NCI-H1694 treated with DMSO at 0.1 percent for 48 hours (cell line): ENCODE measurements at regions not wholly inside any gene's neighbourhood (a gene's known extent, or its start where the extent isn't known, plus 50 kb on each side); places are given as distances from the start of the nearest gene placed in this dataset.
"Not testable (repeated sequence)": the region's sequence is repeated elsewhere in the genome, so short reads cannot be mapped to it uniquely, and the experiment has no call there.

Experiments used
- DNase-seq: peaks from one replicate; lab custom pipeline; 2025; lab: John Stamatoyannopoulos, UW

DNA sequence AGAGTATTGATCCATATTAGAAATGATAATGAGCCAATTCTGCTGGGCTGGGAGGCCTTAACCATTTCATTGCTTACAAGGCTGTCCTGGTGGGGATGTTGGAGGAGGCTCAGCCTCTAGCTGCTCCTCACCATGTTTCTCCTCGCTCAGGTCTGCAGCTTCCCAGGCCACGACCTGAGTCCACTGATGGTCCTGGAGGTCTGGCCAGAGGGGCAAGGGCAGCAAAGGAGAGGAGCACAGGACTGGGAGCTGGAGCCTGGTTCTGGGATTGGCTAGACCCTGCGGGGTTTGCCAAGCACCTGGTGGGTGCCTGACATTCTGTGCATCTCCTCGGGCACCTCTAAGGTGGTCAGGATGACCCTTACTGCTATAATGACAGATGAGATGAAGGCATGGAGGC lies 92.6 kb downstream of the KIF26A start:
- no peak for DNase-seq

DNA sequence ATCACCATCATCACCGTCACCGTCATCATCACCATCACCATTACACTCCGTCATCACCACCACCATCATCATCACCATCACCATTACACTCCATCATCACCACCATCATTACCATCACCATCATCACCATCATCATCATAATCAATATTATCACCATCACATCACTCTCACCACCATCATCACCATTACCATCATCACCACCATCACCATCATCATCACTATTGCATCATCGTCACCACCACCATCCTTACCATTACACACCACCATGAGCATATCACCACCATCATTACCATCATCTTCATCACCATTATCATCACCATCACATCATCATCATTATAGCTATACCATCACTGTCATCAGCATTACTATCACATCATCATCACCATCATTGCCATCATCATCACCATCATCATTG lies 93.7 kb downstream of the KIF26A start:
- DNase-seq = no peak

DNA sequence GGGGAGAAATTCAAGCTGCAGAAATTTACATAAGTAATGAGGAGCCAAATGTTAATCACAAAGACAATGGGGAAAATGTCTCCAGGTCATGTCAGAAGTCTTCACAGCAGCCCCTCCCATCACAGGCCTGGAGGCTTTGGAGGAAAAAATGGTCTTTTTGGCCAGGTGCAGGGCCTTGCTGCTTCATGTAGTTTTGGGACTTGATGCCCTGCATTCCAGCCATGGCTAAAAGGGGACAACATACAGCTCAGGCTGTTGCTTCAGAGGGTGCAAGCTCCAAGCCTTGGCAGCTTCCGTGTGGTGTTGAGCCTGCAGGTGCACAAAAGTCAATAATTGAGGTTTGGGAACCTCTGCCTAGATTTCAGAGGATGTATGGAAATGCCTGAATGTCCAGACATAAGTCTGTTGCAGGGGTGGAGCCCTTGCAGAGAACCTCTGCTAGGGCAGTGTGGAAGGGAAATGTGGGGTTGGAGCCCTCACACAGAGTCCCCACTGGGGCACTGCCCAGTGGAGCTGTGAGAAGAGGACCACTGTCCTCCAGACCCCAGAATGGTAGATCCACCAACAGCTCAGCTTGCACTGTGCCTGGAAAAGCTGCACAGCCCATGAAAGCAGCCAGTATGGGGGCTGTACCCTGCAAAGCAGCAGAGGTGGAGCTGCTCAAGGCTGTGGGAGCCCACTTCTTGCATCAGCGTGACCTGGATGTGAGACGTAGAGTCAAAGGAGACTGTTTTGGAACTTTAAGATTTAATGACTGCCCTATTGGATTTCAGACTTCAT lies 95.8 kb downstream of the KIF26A start:
- DNase-seq = not testable (repeated sequence)

DNA sequence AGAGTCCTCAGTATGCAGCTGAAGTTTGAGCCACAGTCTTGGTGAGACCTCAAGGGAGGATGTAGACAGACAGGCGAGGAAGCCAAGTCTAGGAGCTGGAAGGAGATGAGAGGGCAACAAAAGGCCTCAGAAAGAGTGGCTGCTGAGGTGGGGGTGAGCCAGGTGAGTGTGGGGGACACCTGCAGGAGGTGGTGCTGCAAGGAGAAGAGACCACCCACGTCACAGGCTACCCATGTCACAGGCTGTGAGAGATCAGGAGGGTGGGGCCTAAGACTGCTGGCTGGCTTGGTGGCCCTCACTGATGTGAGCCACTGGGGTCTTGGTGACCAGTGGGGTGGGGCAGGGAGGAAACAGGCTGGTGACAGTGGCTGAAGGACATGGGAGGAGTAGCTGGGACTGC lies 97.3 kb downstream of the KIF26A start:
- no peak for DNase-seq

DNA sequence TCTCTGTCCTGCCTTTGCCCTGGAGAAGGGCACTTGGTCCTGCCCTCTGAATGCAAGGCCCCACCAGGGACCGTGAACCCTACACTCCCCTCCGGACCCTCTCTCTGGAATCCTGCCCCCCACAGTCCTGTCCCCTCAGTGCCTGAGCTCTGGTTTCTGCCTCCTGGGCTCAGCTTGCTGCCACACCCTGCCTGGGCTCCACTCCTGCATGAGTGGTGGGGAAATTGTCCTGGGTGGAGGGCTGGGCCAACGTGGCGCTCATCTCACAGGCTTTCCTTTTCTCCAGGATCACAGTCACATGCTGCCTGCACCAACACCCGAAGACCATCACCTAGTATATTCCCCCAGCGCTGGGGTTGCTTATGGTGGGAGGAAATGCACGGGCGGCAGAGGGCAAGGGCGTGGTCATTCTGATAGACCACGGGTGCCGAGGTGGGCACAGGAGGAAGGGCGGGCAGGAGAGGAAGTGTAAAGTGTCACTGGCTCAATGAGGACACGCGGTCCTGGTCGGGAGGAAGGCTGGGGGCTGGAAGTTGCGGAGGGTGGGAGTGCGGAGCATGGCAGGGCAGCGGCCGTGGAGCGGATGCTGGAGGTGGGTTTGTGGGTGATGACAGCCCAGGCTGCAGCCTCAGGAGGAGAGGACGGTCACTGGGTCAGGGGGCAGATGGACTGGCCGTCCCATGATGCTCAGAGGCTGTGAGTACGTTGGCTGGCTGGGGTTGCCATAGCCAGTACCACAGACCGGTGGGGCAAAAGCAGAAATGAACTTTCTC lies 99.5 kb downstream of the KIF26A start:
- no peak for DNase-seq

DNA sequence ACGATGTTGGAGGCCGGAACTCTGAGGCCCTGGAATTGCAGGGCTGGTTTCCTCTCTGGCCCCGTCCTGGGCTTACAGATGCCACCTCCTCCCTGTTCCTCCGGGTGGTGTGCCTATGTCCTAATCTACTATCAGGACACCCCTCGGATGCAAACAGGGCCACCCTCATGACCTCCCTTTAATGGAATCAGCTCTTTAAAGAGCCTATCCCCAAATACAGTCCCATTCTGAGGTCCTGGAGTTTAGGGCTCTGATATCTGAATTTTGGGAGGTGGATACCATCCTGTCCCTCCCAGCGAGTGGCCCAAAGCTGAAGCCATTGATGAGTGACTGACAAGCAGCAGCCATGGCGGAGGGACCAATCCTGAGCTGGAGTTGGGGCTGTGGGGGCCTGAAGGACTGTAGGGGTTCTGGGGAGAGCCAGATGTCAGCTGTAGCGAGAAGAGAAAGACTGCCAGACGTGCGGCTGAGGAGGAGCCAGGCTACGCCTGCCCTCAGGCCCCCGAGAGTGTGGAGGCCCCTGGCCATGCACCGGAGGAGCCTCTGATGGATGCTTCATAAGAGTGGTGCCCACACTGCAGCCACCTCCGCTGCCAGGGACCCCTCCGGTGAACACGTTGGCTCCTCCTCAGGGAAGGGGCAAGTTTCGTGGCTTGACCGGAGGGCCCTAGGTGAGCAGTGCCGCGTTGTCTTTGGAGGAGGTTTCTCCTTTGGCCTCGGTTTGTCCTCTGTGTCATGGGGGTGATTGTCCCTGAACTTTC lies 100.2 kb downstream of the KIF26A start:
- DNase-seq = no peak

DNA sequence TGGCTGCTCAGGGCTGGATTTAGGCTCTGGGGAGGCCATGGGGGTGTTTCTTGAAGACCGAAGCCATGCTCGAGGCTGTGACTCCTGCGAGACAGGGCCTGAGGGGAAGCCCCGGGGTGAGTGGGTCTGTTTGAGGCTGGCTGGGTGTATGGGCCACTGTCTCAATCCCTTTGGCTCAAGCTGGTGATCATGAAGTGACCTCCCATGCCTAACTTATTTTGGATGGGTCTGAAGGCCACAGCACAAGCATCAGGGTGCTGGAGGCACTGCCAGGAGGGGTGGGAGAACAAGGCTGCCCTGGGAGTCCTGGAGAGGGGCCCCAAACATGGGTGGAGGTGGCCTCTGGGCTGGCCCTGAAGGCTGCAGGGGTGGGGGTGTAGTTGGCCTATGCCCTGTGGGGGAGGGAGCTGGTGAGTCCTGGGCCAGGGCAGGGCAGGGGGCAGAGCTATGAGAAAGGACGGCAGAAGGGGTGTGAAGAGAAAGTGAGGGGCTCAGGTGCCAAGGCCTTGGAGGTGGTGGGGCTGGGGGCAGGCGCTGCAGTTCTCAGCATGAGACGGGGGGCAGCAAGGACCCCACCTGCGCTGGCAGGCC lies 100.9 kb downstream of the KIF26A start:
- DNase-seq = no peak

DNA sequence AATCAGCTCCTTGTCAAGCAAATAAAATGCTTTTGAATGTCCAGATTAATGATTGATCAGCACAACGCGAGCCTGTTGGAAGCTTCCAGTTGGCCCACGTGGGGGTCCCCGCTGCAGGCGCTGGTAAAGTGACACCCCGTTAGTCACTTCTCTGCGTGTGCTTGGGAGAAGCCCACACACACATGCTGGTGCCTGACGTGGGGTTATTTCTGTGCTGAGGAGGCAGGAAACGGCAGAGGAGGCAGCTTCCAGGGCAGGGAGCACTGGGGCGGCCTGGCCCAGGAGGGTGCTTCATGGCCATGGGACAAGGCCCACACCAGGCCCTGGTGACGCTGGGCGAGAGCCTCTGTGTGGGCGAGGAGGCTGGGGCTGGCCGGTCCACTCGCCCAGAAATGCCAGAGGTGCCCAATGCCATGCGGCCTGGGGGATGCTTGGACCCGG lies 101.5 kb downstream of the KIF26A start:
- DNase-seq = no peak

DNA sequence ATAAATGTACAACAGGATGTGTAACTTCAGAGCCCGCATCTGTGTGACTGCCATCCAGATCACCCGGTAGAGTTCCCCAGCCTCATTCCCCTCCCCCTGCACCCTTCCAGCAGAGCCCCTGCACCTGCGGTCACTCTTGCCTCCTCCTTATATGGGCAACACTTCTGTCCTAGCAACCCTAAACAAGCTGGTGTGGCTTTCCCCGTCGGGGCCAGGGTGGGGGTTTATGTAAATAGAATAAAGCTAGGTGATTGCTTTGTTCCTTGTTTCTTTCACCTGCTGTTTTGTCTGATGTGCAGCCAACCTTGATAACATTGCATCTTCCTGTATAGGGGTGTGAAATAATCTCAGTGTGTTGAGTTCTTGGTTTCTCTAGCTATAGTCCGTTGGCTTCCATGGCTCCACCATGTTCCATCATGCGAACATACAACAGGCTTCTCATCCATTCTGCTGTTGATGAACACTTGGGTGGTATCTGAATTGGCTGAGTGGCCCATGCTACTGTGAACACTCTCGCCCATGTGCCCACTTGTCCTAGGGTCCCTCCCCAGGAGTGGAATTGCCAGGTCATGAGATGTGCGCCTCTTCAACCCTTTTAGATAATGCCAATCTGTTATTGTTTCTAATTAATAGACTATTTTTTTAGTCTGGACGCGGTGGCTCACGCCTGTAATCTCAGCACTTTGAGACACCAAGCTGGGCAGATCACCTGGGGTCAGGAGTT lies 102.2 kb downstream of the KIF26A start:
- no peak for DNase-seq

DNA sequence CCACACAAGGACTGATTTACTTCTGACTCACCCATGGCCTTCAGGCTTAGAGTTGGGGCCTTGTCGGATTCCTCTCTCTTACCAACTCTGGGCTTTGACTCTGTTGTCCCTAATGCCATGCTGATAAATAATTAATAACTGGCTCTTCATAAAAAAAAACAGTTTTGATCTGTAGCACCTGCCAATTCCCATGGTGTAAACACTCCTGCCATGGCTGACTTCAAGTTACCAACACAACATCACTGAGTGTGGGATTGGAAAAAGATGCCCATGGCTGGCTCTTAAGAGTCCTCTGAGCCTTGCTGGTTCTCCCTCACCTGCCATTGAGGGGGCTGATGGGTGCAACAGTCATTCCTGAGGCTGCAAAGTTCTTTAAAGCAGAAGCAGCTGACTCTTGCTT lies 104.8 kb downstream of the KIF26A start:
- no peak for DNase-seq

DNA sequence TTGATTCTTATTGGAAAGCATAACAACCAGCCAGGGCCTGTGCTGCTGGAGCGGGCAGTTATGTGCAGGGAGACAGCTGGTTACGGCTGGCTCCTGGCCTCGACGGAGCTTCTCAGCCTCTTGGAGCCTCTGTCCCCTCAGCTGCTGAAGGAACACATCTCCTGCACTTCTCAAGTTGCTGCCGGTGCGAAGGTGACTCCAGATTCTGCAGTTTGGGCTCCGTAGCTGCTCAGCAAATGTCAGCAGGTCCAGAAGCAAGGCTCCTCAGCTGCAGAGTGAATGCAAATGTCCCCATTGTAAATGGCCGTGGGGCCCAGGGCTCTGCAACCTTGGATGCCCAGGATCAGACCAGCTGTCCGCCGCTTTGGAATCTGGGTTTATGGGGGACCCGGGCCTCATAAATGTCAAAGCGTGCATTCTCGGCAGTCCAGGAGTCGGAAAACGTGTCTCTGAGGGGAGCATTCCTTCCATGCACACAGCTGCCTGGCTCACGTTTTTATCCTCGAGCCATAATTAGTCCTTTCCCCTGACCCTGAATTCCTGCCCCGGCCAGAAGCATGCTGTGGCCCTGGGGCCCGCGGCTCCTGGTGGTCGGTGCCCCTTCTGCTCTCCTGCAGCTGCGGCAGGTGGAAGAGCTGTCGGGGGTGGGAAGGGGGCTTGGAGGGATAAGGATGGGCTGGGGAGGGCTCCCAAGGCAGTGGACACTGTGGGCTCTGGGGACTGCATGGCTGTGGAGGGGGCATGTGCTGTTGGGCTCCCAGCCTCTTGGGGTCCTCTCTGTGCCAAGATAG lies 106.0 kb downstream of the KIF26A start:
- DNase-seq = no peak

DNA sequence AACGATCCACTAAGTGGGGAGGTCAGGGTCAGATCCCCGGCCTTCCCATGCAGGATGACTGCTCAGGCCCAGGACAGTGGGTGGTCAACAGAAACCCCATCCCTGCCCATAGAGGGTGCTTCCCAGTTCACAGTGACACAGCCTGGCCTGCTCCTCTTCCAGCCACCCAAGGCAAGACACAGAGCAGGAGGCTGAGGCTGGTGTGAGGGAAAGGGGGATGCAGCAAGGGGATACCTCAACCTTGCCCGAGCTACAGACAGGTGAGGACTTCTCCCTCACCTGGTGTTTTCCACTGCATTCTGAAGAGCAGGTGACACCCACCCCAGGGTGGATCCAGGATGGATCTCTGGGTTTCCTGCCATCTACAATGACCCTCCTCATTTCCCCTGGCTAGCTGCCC lies 106.7 kb downstream of the KIF26A start:
- DNase-seq = no peak

DNA sequence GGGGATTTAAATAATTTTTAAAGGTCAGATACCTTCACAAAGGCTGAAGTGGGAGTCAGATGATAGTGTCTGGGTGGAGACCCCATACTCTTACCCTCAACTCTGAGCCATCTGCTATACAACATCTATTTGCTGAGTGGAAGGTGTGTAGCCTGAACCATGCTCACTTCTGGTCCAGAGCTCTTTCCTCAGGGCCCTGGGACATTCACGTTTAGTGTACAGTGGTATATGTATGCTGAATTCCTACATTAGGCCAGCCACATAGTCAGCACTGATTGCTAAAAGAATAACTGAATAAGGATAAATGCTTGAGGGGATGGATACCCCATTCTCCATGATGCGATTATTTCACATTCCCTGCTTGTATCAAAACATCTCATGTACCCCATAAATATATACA lies 107.3 kb downstream of the KIF26A start:
- DNase-seq = no peak

DNA sequence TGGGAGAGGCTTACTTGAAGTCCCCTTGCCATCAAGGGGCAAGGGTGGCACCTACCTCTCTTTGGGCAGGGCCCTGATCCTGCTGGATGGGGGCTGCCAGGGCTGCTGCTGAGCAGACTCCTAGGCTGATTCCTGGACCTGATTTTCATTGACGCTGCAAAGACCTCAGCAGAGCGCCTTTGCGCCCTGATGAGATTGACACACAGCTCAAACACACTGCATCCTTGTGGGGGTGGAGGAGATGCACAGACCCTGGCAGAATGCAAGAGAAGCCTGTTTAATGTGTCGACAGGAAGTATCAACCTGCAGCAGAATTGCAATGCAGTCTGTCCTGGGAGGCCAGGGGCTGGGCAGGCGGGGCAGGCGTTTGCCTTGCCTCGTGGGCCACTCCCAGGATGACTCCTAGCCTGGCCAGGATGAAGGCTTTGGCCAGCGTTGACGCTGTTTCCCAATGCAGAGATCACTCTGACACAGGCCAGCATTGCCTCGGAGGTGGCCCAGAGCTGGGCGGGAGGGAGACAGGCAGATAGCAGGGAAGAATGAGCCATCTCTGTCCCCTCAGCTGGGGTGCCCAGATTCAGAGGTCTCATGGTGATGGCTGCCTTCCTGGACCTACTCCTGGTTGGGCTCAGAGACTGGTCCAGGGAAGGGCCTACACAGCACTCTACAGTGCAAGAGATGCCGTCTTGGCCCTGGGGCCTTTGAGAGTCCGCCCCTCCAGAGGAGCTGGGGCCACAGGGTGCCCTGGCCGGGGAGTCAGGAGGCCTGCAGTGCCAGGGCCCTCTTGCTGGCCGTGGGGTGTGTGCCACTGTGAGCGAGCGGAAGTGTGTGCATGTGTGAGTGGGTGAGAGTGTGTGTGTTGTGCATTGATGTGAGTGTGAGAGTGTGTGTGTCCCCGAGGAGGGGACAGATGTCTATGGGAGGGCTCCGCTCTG lies 108.3 kb downstream of the KIF26A start:
- DNase-seq = no peak

DNA sequence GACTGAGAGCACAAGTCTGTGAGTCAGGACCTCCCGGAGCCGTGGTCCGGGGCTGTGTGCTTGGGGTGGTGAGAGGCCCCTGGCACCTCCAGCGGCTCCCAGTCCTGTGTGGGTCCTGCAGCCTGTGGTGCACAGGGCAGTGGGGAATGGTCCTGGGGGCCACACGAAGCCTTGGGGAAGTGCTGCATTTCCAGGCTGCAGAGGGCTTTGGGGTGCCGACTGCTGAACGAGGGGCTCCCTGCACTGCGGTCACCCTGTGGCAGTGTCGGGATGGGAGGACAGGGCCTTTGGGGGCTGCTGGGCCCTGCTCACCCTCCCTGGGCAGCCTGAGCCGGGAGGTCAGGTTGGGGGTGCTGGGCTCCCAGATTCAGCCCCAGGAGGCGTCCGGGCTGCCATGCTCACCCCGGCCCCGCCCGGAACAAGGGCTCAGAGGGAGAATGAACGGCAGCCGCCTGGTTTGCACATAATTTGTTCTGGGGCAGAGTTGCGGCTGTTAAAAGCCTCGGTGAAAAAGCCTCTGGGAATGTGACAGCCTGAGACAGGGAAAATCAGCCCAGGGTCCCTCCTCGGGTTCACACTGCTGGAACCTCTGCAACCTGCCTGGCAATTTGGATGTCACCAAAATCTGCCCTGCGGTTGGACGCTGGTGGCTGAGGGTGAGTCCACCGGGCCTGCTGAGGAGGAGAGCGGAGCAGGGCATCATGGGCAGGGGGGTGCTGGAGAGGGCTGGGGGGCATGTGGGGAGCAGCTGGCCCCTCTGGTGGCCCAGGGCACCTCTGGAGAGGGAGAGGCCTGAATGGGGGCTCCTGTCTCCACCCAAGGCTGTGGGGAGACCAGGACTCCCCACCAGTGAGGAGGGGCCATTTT lies 109.2 kb downstream of the KIF26A start:
- no peak for DNase-seq

DNA sequence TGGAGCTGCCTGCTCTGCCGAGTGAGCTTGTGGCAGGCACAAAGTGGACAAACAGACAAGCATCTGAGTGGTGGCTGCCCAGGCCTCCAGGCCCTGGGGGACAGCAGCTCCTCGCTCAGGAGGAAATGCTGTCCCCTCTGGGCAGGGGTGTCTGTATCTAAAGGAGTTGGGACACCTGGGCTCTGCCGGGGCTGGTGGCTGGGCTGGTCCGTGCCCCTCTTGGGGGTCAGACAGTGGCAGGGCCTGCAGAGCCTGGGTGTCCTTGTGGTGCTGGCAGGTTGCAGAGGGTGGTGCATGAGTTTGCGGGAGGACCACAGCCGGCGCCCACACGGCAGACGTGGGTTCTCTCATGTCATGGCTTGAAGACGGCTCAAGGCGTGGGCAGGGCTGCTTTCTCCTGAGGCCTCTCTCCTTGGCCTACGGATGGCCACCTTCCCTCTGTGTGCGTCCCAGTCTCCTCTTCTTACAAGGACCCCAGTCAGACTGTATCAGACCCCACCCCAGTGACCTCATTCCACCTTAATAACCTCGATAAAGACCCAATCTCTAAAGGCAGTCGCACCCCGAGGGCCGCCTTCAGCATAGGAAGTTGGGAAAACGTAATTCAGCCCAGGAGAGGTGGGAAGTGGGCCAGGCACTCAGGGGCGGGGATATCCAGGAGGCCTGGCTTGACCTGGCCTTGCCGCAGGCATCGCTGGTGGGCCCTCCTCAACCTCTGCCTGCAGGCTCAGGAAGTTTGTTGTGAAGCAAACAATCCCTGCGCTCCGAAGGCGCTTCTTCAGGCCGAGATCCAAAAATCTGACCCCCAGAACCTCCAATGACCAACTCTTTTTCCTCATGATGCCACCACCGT lies 110.0 kb downstream of the KIF26A start:
- no peak for DNase-seq

DNA sequence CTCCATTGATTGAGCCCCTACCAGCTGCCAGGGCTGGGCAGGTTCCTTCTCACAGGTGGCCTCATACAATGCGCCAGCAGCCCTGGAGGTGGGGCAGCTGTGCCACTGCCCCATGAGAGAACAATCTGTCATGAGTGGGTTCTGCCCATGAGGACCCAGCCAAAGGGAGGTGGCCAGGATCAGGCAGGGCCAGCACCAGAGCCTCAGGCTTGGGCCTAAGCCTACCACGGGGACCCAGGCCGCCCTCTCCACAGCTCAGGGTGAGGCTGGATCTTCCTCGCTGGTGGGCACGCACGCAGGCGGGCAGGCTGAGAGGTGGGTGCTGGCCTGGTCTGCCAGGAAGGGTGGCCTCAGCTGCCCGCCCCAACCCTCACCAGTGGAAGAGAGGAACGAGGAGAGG lies 110.7 kb downstream of the KIF26A start:
- DNase-seq = no peak

DNA sequence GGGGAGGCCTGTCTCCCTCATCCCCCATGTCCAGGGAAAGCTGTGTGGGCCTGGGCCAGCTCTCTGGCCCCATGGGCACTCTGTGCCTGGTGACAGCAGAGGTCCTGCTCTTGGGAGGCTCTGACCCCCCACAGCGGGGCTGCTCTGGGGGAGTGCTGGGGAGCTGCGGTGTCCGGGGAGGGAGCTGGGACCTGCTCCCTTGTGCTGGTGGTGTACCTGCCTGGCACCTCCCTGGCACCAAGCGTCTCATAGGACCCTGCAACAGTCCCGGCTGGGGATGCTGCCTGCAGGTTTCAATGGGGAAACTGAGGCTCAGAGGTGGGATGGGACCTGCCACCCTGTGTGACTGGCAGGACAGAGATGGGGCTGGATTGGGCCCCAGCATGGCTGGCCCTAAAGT lies 111.3 kb downstream of the KIF26A start:
- no peak for DNase-seq
